ENCODE measurements at regions not wholly inside any gene's neighbourhood (a gene's known extent, or its start where the extent isn't known, plus 50 kb on each side); places are given as distances from the start of the nearest gene placed in this dataset.

DNA sequence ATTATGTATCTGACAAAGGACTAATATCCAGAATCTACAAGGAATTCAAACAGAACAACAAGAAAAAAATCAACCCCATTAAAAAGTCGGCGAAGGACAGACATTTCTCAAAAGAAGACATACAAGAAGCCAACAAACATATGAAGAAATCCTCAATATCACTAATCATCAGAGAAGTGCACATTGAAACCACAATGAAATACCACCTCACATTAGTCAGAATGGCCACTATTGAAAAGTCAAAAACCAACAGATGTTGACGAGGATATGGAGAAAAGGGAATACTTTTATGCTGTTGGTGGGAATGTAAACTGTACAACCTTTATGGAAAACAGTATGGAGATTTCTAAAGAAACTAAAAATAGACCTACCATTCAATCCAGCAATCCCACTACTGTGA lies 233.1 kb upstream of the PLSCR5 start:
- DNase-seq (ENCODE audit: low spot score) = no peak

DNA sequence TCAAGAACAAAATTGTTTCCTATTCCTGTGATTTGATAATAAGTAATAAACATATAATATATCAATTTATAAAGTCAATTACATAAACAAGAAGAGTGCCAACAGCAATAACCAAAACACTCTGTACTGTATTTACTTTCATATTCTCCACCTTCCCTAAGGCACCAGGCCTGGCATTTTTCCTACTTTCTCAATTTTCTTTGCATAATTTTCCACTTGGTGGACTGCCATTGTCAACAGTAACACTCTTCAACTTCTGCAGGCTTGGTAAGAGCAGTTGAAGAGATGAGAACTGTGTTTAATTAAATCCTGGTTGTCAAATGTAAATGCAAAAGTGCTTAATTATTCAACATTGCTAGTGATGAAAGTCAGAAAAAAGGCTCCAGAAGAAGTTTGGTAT lies 229.8 kb upstream of the PLSCR5 start:
- no peak for DNase-seq (ENCODE audit: low spot score)

DNA sequence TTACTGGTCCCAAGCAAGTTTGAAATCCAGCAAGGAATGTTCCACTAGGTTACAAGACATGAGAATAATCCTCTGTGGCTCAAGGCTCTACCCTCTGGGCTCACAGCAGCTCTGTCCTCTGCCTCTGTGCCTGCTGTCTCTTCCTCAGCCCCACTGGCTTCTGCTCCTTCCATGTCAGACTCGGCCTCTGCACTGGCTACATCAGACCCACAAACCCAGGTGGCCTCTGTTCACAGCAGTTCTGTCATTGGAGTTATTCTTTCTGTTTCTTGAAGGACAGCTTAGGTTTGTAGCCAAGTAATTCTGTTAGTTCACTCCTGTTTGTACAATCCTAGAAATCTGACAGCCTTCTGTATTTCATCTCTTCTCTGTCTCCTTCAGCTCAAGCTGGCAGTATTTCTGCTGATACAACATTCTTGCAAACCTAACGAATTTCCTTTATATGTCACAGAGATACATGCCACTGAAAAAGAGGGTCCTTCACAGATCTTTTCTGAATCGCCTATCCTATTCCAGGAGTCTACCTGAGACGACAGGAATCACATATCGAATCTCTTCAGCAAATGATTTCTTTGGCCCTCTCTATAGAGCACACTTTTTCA lies 227.8 kb upstream of the PLSCR5 start:
- no peak for DNase-seq (ENCODE audit: low spot score)

DNA sequence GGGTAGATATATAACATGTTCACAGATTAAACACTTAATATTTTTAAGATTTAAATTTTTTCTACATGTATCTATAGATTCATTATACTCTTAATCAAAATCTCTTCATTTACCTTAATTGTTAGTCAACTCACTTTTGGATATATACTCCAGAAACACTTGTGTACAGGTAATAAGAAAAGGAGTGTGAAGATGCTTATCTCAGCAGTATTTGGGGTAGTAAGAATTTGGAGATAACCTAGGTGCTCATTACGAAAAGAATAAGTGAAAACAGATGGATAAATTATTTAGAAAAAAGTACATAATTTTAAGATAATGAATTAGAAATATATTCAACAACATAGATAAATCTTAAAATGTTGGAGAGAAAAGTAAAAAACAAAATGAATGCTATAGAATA lies 226.5 kb upstream of the PLSCR5 start:
- DNase-seq (ENCODE audit: low spot score) = no peak

DNA sequence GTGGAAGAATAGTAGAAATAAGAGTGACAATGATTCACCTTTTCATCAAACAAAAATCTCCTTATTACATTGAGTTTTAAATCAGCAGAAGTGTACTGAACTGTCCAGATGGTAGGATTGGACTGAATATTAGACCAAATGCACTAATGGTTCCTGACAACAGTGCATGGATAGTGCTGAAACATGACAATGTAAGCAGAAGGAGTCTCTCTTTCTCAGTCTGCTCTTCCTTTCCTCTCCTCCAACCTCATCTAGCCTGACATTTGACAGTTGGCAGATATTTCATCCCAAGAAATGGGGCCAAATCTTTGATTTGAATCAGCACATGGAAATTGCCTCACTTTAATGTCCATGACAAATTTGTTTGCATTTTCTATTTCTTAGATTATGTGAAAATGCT lies 225.1 kb upstream of the PLSCR5 start:
- no peak for DNase-seq (ENCODE audit: low spot score)

DNA sequence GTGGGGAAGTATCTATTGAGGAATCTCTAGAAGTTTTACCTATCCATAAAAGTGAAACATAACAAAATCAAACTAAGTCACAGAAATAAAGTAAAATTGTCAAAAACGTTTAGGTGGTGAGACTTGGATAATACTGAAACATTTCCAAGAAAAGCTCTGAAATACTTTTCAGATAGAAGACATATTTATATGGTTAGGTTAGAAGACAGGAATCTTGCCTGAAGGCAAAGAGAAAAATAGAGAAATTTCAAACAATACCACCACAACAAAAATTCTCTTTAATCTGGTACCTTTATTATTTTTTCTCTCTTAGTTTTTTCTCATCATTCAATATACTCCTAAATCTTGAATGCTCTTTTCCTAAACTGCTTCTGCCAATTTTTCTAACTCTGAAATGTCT lies 222.7 kb upstream of the PLSCR5 start:
- no peak for DNase-seq (ENCODE audit: low spot score)

DNA sequence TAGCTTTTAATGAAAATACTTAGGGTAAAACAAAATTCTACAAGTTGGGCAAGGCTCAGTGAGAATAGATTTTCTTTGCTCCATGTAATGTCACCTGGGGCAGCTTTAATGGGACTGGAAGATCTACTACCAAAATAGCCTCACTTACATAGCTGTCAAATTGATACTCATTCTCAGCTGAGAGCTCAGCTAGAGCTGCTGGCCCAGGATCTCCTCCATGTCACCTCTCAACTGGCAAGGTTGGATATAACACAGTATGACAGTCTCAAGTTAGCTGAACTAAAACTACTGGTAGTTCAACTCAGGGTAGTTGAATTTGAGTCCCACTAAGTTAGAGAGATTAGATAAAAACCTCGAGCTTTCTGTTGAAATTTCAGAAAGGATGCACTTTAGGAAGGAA lies 218.5 kb upstream of the PLSCR5 start:
- DNase-seq (ENCODE audit: low spot score) = no peak

DNA sequence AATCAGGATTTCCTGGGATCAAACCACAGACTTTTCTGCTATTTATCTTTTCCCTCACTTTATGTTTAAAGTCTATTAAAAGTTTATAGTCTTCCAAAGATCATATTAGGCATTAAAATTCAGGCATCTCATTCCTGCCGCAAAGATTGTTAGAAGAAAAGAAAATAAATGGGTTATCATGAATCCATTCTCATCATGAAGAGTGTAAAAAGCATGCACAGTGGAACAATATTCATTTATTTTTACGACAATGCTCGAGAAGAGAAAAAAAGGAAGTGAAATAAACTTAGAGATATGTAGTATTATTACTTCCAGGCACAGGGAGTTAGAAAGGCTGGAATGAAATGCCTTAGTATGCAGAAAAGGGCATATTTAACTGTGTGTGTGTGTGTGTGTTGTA lies 213.7 kb upstream of the PLSCR5 start:
- no peak for DNase-seq (ENCODE audit: low spot score)

DNA sequence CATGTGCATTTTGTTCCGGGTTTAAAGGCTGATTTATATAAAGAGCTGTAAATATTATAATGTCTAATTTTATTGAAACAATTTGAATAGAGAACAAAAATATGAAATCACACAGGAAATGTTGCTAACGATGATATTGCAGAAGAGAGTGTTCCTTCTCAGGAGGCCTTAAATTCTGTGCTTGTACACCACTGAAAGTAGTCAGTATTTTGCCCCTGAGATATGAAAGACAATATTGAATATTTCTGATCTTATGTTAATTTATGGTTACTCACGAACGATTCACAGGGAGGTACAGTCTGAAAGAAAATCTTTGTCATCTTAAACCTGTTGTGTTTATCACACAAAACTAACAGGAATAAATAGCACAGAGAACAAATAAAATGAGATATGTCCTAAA lies 213.2 kb upstream of the PLSCR5 start:
- no peak for DNase-seq (ENCODE audit: low spot score)

DNA sequence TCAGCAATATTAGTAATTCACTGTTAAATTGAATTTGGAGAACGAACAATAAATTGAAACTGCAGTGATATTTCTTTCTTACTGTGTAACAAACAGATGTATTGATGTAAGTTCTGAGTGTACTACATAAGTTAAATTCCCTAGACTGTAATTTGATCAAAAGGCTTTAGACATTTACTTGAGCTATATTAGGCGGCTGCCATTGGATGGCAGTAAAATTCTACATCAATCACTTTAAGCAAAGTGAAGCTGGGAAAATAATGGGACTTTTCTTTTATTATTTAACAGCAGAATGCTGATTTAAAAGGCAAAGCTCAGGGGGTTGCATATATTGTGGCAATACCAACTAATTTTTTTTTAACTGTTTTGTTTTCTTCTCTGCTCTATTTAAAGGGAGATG lies 212.6 kb upstream of the PLSCR5 start:
- DNase-seq (ENCODE audit: low spot score) = peak; percentile 62

DNA sequence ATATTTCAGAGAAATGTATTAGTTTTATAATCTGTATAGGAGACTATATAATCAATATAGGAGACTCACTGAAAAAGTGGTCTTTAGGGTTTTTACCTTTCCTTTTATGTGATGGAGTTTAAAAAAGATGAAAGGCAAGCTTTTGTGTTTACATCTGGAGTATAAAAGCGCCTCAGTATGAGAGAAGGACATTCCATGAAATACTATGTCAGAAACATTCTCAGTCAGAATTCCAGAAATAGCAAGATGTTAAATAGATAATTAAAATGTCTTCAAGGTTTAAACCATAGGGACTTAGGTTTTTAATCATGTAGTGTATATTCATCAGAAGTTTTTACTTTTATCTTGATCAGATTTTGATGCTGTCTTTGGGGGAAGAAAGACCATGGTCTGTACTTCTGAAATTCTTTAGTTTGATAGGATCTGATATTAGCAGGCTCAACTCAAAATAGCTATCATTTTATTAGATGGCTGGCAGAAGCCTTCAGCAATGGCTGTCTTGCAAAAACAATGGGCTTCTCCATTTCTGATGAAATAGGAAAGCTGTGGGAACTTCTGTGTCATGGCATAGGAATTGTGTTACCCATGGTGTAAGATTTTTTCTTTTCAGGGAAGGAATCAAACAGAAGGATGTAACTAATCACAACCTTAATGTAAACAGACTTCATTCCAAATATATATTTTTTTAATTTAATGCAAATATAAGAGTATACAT lies 209.6 kb upstream of the PLSCR5 start:
- DNase-seq (ENCODE audit: low spot score) = no peak

DNA sequence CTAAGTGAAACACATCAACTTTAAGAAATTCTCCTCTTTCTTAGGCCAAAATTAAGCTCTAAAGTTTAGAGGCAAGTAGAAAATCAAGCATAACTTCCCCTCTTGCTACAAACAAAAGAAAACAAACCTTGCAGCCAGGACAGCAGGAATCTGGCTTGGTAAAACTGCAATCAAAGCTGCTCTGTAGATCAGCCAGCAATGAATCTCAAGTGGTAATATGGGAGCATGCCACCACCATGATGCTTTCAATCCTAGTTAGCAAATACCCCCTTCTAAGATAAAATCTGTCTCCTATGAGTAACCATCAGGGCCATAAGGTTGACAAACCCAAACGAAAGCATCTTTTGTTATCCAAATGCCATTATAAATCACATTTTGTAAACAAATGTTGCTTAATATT lies 208.3 kb upstream of the PLSCR5 start:
- DNase-seq (ENCODE audit: low spot score) = no peak

DNA sequence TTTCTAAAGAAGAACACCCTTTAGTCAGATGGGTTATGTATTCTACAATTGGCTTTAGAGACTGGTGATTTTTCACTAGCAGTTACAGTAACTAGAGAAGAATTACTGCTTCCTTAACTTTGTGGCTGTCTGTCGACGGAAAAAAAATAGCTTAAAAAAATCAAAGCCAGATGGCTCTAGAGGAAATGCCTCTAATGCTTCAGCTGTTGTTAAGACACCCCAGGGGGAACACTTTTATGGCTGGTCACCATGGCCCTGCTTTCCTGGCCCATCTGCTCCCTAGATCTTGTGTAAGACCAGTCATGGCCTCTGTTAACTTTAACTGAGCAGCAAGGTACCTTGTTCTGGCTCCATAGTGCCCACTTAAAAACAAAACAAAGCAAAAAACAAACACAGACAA lies 198.6 kb upstream of the PLSCR5 start:
- DNase-seq (ENCODE audit: low spot score) = no peak

DNA sequence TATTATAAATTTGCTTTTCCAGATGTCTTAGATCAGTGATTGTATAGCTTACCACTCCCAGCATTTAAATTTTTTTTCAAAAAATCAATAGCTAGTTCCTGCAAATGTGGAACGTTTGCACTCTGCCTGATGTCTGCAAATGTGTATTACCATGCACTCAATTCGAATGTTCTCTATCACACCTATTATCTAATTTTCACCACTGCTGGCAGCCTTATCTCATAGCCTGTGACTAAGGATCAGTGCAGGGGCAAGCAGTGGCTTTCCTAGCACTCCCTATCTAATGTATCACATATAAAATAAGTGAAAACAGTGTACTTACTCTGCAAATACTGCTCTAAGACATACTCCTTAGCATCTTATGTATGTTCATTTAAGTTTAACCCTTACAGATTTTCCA lies 196.3 kb upstream of the PLSCR5 start:
- DNase-seq (ENCODE audit: low spot score) = no peak

DNA sequence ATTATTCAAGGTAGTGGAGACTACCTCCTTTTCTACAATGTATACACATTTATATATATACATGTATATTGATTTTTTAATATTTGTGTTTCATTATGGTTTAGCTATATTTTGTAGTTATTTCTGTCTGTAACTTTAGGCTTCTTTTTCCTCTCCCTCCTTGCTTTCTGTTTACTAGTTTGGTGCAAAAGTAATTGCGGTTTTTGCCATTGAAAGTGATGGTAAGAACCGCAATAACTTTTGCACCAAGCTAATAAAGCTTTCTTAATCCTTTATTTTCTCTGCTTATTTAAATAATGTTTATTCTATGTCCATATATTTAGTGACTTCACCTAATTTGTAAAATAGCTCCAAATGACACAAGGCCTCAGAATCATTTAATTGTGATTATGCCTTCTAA lies 195.3 kb upstream of the PLSCR5 start:
- no peak for DNase-seq (ENCODE audit: low spot score)

DNA sequence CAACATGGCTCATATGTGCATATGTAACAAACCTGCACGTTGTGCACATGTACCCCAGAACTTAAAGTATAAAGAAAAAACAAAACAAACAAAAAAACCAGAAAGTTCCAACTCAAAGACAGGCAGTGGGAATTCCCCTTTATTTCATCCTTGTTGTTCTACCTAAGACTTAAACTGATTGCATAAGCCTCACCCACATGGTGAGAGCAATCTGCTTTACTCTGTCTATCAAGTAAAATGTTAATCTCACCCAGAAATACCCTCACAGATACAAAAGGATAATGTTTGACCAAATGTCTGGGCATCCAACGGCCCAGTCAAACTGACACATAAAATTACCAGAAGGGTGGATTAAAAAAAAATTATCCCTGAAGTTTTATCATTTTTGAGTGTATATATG lies 190.9 kb upstream of the PLSCR5 start:
- no peak for DNase-seq (ENCODE audit: low spot score)

DNA sequence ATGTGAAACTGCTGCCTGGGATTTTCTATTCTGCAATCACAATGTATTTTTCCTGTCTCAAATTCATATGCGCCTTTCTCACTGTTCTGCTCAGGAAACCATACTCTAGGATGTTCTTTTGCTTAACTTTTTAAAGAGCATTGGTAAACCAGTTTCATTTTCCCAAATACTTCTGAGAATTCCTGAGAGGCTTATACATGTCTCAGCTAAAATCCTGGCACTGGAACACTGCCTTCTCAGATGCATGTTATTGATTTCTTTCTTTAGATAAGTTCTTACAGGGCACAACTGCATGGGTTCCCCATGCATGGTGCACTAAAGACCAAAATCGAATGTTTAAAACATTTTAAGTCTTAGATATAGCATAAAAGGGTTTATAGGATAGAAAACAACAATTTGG lies 178.3 kb upstream of the PLSCR5 start:
- no peak for DNase-seq (ENCODE audit: low spot score)

DNA sequence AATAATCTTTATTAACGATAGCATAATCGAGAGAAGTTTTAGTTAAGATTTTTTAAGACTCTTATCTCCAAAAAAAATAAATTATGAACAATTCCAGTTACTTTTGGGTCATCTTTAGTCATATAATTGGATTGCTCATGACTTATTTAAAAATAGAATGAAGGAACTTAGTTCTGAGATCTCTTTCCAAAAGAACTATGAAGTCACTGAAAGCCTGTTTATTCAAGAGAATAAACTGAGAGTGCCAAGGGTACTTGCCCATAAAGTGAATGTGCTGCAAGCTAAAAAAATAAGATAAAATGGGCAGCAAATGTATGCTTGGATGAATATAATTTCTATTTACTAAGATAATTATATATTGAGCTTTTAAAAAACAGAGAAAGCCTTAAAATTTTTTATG lies 176.5 kb upstream of the PLSCR5 start:
- no peak for DNase-seq (ENCODE audit: low spot score)

DNA sequence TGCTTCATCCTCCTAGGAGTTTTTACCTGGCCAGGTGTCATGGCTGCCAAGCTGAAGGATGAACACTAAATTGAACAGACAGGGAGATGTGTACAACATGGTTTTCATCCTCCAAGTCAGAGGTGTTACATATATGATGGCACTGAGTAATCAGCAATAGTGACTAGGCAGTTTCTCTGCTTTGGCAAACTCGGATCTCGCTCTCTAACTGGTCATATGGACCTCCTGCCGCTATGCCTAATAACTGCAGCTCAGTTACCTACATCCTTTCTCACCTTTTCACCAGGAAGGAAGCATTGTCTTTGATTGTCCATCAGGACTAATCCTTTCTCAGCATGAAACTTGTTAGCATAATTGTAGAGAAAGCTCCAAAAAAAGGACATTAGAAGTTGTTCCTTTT lies 175.9 kb upstream of the PLSCR5 start:
- no peak for DNase-seq (ENCODE audit: low spot score)

DNA sequence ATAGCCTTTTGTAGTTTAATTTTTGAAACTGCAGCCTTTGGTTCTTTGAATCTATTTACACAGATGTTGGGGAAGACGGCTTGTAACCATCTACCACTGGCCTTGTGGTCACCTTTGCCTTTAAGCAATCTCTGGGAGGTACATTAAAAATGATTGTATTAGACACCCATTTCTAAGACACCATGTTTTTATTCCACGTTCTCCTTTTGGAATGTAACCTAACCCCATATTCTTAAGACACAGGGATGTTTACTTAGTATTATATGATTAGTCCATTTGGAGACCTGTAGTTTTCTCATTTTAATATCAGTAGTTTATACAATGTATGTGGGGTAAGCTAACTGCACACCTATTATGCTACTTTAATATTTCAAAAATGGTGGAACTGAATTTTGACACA lies 175.1 kb upstream of the PLSCR5 start:
- DNase-seq (ENCODE audit: low spot score) = no peak

DNA sequence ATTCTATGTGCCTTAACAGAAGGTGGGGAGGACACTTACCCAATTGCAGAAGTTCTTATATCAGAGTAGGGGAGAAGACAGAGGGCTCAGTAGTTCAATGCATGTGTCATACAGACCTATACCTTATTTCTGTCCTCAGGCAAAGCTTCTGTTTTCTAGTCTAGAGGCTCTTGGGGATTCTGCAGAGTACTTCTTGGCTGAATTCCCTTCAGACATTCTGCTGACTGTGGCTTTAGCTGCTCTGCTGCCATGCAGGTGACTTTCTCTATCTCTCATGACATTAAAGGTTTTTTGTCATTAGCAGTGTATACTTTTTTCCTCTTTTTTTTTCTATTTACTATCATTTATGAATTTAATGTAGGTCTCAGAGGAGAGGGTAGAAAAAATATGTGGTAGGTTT lies 172.8 kb upstream of the PLSCR5 start:
- peak; percentile 1 for DNase-seq (ENCODE audit: low spot score)

DNA sequence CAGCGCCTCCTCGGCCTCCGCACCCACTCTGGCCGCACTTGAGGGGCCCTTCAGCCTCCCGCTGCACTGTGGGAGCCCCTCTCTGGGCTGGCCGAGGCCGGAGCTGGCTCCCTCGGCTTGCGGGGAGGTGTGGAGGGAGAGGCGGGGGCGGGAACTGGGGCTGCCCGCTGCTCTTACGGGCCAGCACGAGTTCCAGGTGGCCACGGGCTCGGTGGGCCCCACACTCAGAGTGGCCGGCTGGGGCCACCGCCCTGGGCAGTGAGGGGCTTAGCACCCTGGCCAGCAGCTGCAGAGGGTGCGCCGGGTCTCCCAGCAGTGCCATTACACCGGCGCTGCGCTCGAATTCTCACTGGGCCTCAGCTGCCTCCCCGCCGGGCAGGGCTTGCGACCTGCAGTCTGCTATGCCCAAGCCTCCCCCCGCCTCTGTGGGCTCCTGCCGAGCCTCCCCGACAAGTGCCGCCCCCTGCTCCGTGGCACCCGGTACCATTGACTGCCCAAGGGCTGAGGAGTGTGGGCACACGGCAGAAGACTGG lies 167.1 kb upstream of the PLSCR5 start:
- no peak for DNase-seq (ENCODE audit: low spot score)

DNA sequence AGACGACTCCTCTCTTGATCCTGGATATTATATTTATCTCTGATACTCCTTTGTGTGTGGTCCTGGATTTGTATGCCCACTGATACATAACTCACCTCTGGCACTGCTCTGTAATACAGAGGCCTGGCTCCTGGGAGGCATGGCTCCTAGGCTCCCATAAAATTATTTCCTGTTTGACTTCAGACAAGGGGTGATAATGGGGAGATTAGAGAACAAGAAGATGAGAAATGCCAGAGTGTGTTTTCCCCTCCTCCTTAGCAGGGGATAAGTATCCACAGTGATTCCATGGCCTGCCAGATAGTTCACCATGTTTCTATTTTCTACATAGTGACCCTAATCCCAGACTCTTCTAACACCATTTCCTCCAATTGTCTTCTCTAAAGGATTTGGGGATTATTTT lies 165.7 kb upstream of the PLSCR5 start:
- DNase-seq (ENCODE audit: low spot score) = no peak

DNA sequence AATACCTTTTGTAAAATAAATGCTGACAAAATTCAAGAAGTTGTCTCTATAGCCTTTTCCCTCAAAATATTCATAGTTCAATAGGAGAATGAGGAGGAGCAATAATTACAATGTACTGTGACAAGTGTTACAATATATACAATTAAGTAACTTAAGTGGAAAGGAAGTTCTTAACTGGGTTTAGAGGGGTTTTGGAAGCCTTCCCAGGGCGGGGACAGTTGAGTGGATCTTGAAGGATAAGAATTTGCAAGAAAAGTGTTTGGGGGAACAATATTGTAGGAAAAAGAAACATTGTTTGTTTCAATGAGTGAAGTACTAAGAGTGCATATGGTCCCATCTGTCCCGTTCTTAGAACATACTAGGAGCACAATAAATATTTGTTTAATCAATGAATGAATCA lies 165.2 kb upstream of the PLSCR5 start:
- no peak for DNase-seq (ENCODE audit: low spot score)

All from RKO (cell line).